HG03460 (cell line): ENCODE measurements at regions not wholly inside any gene's neighbourhood (a gene's known extent, or its start where the extent isn't known, plus 50 kb on each side); places are given as distances from the start of the nearest gene placed in this dataset.

ENCODE experiments used
- ATAC-seq: cut with Tn5 transposase; IDR thresholded peaks from one replicate; pipeline ENCODE4 v1.9.1; 2021; ENCODE audit not compliant: unreplicated experiment

- no peak for ATAC-seq
Measured at GRCh38 chr14:53524391-53524790, 371.3 kb upstream of the DDHD1 start.

GRCh38 chr14:53523226-53523625 is 370.1 kb upstream of the DDHD1 start:
- no peak for ATAC-seq

- ATAC-seq = no peak
Measured at GRCh38 chr14:53520078-53520928, 367.2 kb upstream of the DDHD1 start.

- no peak for ATAC-seq
Measured at GRCh38 chr14:53519137-53519536, 366.0 kb upstream of the DDHD1 start.

GRCh38 chr14:53517270-53517960 is 364.3 kb upstream of the DDHD1 start:
- no peak for ATAC-seq

- ATAC-seq = no peak
Measured at GRCh38 chr14:53516261-53516774, 363.2 kb upstream of the DDHD1 start.

- no peak for ATAC-seq
Measured at GRCh38 chr14:53515276-53515675, 362.2 kb upstream of the DDHD1 start.

- no peak for ATAC-seq
Measured at GRCh38 chr14:53514197-53514596, 361.1 kb upstream of the DDHD1 start.

GRCh38 chr14:53510281-53510912 is 357.3 kb upstream of the DDHD1 start:
- no peak for ATAC-seq

- ATAC-seq = no peak
Measured at GRCh38 chr14:53509276-53510244, 356.4 kb upstream of the DDHD1 start.

GRCh38 chr14:53501361-53502211 is 348.5 kb upstream of the DDHD1 start:
- no peak for ATAC-seq

- no peak for ATAC-seq
Measured at GRCh38 chr14:53500191-53500590, 347.1 kb upstream of the DDHD1 start.

- ATAC-seq = no peak
Measured at GRCh38 chr14:53496668-53497067, 343.5 kb upstream of the DDHD1 start.

- no peak for ATAC-seq
Measured at GRCh38 chr14:53495846-53496343, 342.8 kb upstream of the DDHD1 start.

- ATAC-seq = no peak
Measured at GRCh38 chr14:53494587-53494986, 341.5 kb upstream of the DDHD1 start.

GRCh38 chr14:53493860-53494259 is 340.7 kb upstream of the DDHD1 start:
- ATAC-seq = no peak

- ATAC-seq = no peak
Measured at GRCh38 chr14:53493320-53493719, 340.2 kb upstream of the DDHD1 start.

GRCh38 chr14:53491884-53492277 is 338.8 kb upstream of the DDHD1 start:
- no peak for ATAC-seq

GRCh38 chr14:53491256-53491883 is 338.2 kb upstream of the DDHD1 start:
- no peak for ATAC-seq
